H1 (cell line): ENCODE measurements at regions not wholly inside any gene's neighbourhood (a gene's known extent, or its start where the extent isn't known, plus 50 kb on each side); places are given as distances from the start of the nearest gene placed in this dataset.

Source experiments
- CHD7 ChIP-seq: fragments of 300-600 bp; sonication (generic); IDR thresholded peaks from 2 replicates; pipeline ENCODE4 v1.7.1; 2012; ENCODE audit warnings: low read length, moderate library complexity, mild to moderate bottlenecking, inconsistent platforms; ENCODE audit not compliant: insufficient replicate concordance
- EZH2 ChIP-seq: fragments of 200-600 bp; sonication (generic); IDR thresholded peaks from 2 replicates; pipeline ENCODE4 v1.7.1; 2012; ENCODE audit warnings: low read depth, mild to moderate bottlenecking, moderate library complexity, low read length, inconsistent platforms; ENCODE audit not compliant: severe bottlenecking
- FOSL1 ChIP-seq: IDR thresholded peaks from 2 replicates; pipeline ENCODE4 v1.6.1; 2011; ENCODE audit warnings: mild to moderate bottlenecking, low read depth, low read length, moderate library complexity; ENCODE audit not compliant: insufficient read depth
- NANOG ChIP-seq: IDR thresholded peaks from 2 replicates; pipeline ENCODE4 v1.6.1; 2011; ENCODE audit warnings: low read length, low read depth, mild to moderate bottlenecking, inconsistent platforms; ENCODE audit not compliant: insufficient read depth, poor library complexity, severe bottlenecking
- POLR2AphosphoS5 ChIP-seq: IDR thresholded peaks from 2 replicates; pipeline ENCODE4 v1.6.1; 2011; ENCODE audit warnings: low read depth, low read length
- RAD21 ChIP-seq, 2 experiments: IDR thresholded peaks in 1 of 2; conservative IDR thresholded peaks in 1 of 2; 2 replicates each; pipeline ENCODE4 v1.6.1; 2011; ENCODE audit warnings: low read depth in 2 of 2, low read length in 2 of 2, improper control_type of control experiment in 1 of 2, inconsistent platforms in 1 of 2, mild to moderate bottlenecking in 1 of 2, moderate library complexity in 1 of 2
- SUZ12 ChIP-seq: fragments of 200-600 bp; sonication (generic); IDR thresholded peaks from 2 replicates; pipeline ENCODE4 v1.6.1; 2012; ENCODE audit warnings: mild to moderate bottlenecking, inconsistent platforms, low read length, moderate library complexity, mixed read lengths
- TAF1 ChIP-seq: IDR thresholded peaks from 2 replicates; pipeline ENCODE4 v1.6.1; 2011; ENCODE audit warnings: mild to moderate bottlenecking, low read depth, low read length

GRCh38 chr20:50346374-50347283, 156.0 kb downstream of the CEBPB start (continued):
- TF ChIP-seq CHD7 (no peak), POLR2AphosphoS5 (no peak), TAF1 (no peak), EZH2 (no peak), NANOG (no peak), RAD21 (IDR thresholded peaks at IDR 0.05 in 1 of 2, conservative IDR thresholded peaks at IDR 0.05 in 1 of 2; ENCODE audit: low read depth in 2 of 2, low read length in 2 of 2) (no peak), FOSL1 (no peak), SUZ12 (no peak)
